GM12878 (cell line): ENCODE measurements at regions not wholly inside any gene's neighbourhood (a gene's known extent, or its start where the extent isn't known, plus 50 kb on each side); places are given as distances from the start of the nearest gene placed in this dataset.

ENCODE experiments used
- ATAC-seq: fragments of 200-7000 bp; cut with Tn5 transposase; 3 replicates; pipeline ENCODE4 v1.9.1; 2020; ENCODE audit warnings: mild to moderate bottlenecking, moderate library complexity
- BruUV-seq: library from RNA; stranded (reverse); fragments of 400-500 nt; replicated peaks from 2 replicates; lab custom pipeline; 2021; lab: Mats Ljungman, UMichigan
- CTCF ChIA-PET: fragments of 300-600 bp; sonication (Branson Sonifier 250); formaldehyde crosslinking; extraction: SDS; loops from one replicate; lab custom pipeline; 2021; ENCODE audit warnings: inconsistent platforms; lab: Yijun Ruan, JAX
- POLR2A ChIA-PET: fragments of 350-600 bp; formaldehyde crosslinking; extraction: SDS; loops from one replicate; lab custom pipeline; 2021; ENCODE audit warnings: inconsistent platforms; lab: Charles Lee
- RAD21 ChIA-PET: fragments of 300-600 bp; sonication (Branson Sonifier 250); formaldehyde crosslinking; loops from one replicate; lab custom pipeline; 2023; ENCODE audit warnings: antibody characterized with exemption; ENCODE audit not compliant: unreplicated experiment; lab: Charles Lee
- SMC1A ChIA-PET: fragments of 300-600 bp; sonication (Branson Sonifier 250); formaldehyde crosslinking; loops from one replicate; lab custom pipeline; 2023; ENCODE audit not compliant: unreplicated experiment, uncharacterized antibody; lab: Charles Lee
- DNase-seq: peaks from one replicate; pipeline ENCODE4 v3.0.0-alpha.2; 2011; ENCODE audit warnings: low read depth, low spot score
- FAIRE-seq: peaks from 3 replicates; lab custom pipeline; 2011; peaks lifted over from hg19 to GRCh38; lab: Jason Lieb, UNC
- H2AFZ ChIP-seq: 2 replicates; pipeline ENCODE4 v1.6.0; 2011; ENCODE audit warnings: low read depth, low read length, control low read depth; ENCODE audit not compliant: control insufficient read depth
- H3K27ac ChIP-seq: 2 replicates; pipeline ENCODE4 v1.5.1; 2011; ENCODE audit warnings: control low read depth; ENCODE audit not compliant: control insufficient read depth, insufficient read depth
- H3K27me3 ChIP-seq, 2 experiments: replicated peaks in 1 of 2; 2 replicates each; pipeline versions ENCODE4 v1.6.0 to v1.6.1; 2011; ENCODE audit warnings: low read length in 1 of 2; ENCODE audit not compliant: control insufficient read depth in 2 of 2, insufficient read depth in 2 of 2
- H3K36me3 ChIP-seq, 2 experiments: 2 replicates each; pipeline ENCODE4 v1.5.1; 2011; ENCODE audit warnings: low read length in 1 of 2; ENCODE audit not compliant: control insufficient read depth in 2 of 2, insufficient read depth in 2 of 2
- H3K4me1 ChIP-seq: 2 replicates; pipeline ENCODE4 v1.6.1; 2011; ENCODE audit warnings: mild to moderate bottlenecking, low read length, moderate library complexity, mixed read lengths; ENCODE audit not compliant: control insufficient read depth, insufficient read depth
- H3K4me2 ChIP-seq: 2 replicates; pipeline ENCODE4 v1.6.0; 2011; ENCODE audit warnings: control low read depth; ENCODE audit not compliant: control insufficient read depth, insufficient read depth
- H3K4me3 ChIP-seq: fragments of 200-600 bp; sonication (generic); 2 replicates; pipeline ENCODE4 v1.5.1; 2016
- H3K79me2 ChIP-seq: 2 replicates; pipeline ENCODE4 v1.6.0; 2011; ENCODE audit warnings: low read length; ENCODE audit not compliant: control insufficient read depth, insufficient read depth
- H3K9ac ChIP-seq: 2 replicates; pipeline ENCODE4 v1.8.0; 2011; ENCODE audit warnings: low read length, control low read depth, mixed read lengths; ENCODE audit not compliant: control insufficient read depth, insufficient read depth
- H3K9me3 ChIP-seq: replicated peaks from 3 replicates; pipeline ENCODE4 v1.5.1; 2011; ENCODE audit warnings: mild to moderate bottlenecking, low read length; ENCODE audit not compliant: control insufficient read depth, insufficient read depth
- H4K20me1 ChIP-seq: 2 replicates; pipeline ENCODE4 v1.6.0; 2011; ENCODE audit not compliant: control insufficient read depth, insufficient read depth
- KAT2A ChIP-seq: conservative IDR thresholded peaks from 2 replicates; pipeline ENCODE4 v1.6.1; 2011; ENCODE audit warnings: low read depth, low read length; ENCODE audit not compliant: control insufficient read depth
- MXI1 ChIP-seq: fragments of 150-350 bp; IDR thresholded peaks from 2 replicates; pipeline ENCODE4 v1.6.1; 2011; ENCODE audit warnings: low read depth, mild to moderate bottlenecking, inconsistent platforms, low read length, improper control_type of control experiment
- NR2C2 ChIP-seq: IDR thresholded peaks from 2 replicates; pipeline ENCODE4 v1.6.1; 2011; ENCODE audit warnings: borderline replicate concordance, low read depth; ENCODE audit not compliant: control insufficient read depth, insufficient read length
- SUPT20H ChIP-seq: IDR thresholded peaks from 2 replicates; pipeline ENCODE4 v1.6.1; 2011; ENCODE audit warnings: low read depth, mild to moderate bottlenecking, low read length, moderate library complexity, borderline replicate concordance; ENCODE audit not compliant: control insufficient read depth
- TBL1XR1 ChIP-seq: IDR thresholded peaks from 2 replicates; pipeline ENCODE4 v1.6.1; 2012; ENCODE audit warnings: low read depth, low read length, improper control_type of control experiment
- ZNF24 ChIP-seq: fragments of 450-650 bp; IDR thresholded peaks from 2 replicates; pipeline ENCODE4 v1.6.1; 2017; ENCODE audit warnings: antibody characterized with exemption, mild to moderate bottlenecking
- WGBS: methylation state at CpG from one replicate; pipeline ENCODE4 v1.1.6; 2016; ENCODE audit warnings: low lambda C conversion rate; ENCODE audit not compliant: insufficient replicate concordance, insufficient coverage; ENCODE audit errors: missing lambda C conversion rate; 5-methylcytosine and 5-hydroxymethylcytosine counted together
- in situ Hi-C: fragments of 300-500 bp; cut with MboI; formaldehyde crosslinking; loops from 9 replicates; pipeline ENCODE4 v1.14.3; 2018; ENCODE audit warnings: mixed read lengths
- intact Hi-C: fragments of 100-400 bp; cut with micrococcal nuclease; formaldehyde crosslinking; loops from one replicate; pipeline ENCODE4 v1.14.2; 2022; ENCODE audit not compliant: unreplicated experiment
- TF ChIP-seq, protein P1 (sequence below): fragments of 450-650 bp; IDR thresholded peaks from 2 replicates; pipeline ENCODE4 v1.6.1; 2017; ENCODE audit warnings: antibody characterized with exemption, mild to moderate bottlenecking, moderate library complexity
- TF ChIP-seq, protein P2 (sequence below): fragments of 450-650 bp; IDR thresholded peaks from 2 replicates; pipeline ENCODE4 v1.6.1; 2016; ENCODE audit warnings: mild to moderate bottlenecking

DNA sequence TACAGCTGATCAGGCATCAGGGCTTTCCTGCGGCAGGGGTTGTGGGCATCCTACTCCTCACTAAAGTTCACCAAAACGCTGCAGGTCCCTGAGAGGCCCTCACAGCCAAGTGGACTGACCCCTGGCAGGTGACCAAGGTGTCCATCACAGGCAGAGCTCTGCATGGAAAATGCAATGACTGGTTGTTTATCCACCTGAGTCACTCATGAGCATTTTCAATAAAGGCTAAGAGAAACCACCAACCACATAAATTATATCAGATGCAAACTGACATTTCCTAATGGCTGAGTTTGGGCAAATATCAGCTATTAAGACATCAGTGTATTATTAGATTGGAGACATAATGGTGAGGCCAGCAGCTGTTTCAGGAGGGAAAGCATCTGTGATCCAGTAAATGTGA is 152.7 kb upstream of the SYNDIG1 start:
- no peaks in the 10 kb centered on the region for H3K4me1 ChIP-seq
- no peaks in the 10 kb centered on the region for H3K27me3 ChIP-seq
- DNase-seq, result no peak
- ChIA-PET CTCF (no interaction called here), RAD21 (no interaction called here), SMC1A (no interaction called here), POLR2A (no interaction called here)
- no peaks in the 10 kb centered on the region for H3K79me2 ChIP-seq
- no TSS peak for BruUV-seq
- H4K20me1 ChIP-seq, result no peaks in the 10 kb centered on the region
- no peak for FAIRE-seq
- H3K4me3 ChIP-seq, result no peak overlapping the region
- no peak for ATAC-seq
- no peak for TF ChIP-seq ZNF24
- TF ChIP-seq NR2C2, result no peak
- no peak for TF ChIP-seq SUPT20H
- no peak overlapping the region for H3K27ac ChIP-seq
- no peak overlapping the region for H3K9ac ChIP-seq
- no peak overlapping the region for H2AFZ ChIP-seq
- 13% methylated on average over 2 of the region's 2 CpGs for WGBS
- H3K36me3 ChIP-seq, result no peaks in the 10 kb centered on the region
- in situ Hi-C loops, result no loop called here
- H3K9me3 ChIP-seq, result no peaks in the 10 kb centered on the region
- intact Hi-C loops, result no loop called here
- no peak overlapping the region for H3K4me2 ChIP-seq

DNA sequence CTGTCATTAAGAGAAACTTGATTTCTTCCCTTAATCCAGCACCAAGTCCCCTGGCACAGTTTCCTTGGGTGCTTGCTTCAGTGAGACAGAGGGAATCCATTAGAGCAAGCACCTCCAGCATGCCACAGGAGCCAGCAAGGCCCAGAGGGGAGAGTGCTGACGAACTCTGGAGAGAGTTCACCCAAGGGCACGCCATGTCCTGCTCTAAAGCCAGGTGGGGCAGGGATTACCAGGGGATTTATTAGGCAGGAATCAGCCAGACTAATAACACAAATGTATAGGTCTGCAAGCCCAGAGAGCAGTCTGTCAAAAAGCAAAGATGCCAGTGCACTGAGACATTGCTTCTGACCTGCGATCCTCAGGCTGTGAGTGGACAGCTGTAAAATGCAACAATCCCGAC is 155.4 kb upstream of the SYNDIG1 start:
- Histone ChIP-seq H3K36me3 (no peaks in the 10 kb centered on the region), H3K9ac (no peak overlapping the region), H3K79me2 (no peaks in the 10 kb centered on the region), H4K20me1 (no peaks in the 10 kb centered on the region), H3K27ac (no peak overlapping the region), H3K4me2 (no peak overlapping the region), H3K4me3 (no peak overlapping the region), H3K4me1 (no peaks in the 10 kb centered on the region), H3K9me3 (no peaks in the 10 kb centered on the region), H2AFZ (no peak overlapping the region), H3K27me3 (no peaks in the 10 kb centered on the region)
- FAIRE-seq, result no peak
- WGBS, result 3% methylated on average over 4 of the region's 4 CpGs
- ChIA-PET CTCF (no interaction called here), SMC1A (no interaction called here), RAD21 (no interaction called here), POLR2A (no interaction called here)
- in situ Hi-C loops, result no loop called here
- ATAC-seq, result no peak
- no TSS peak for BruUV-seq
- intact Hi-C loops, result no loop called here
- no peak for DNase-seq
- TF ChIP-seq TBL1XR1, result no peak
- no peak for TF ChIP-seq MXI1
- TF ChIP-seq, protein P1, sequence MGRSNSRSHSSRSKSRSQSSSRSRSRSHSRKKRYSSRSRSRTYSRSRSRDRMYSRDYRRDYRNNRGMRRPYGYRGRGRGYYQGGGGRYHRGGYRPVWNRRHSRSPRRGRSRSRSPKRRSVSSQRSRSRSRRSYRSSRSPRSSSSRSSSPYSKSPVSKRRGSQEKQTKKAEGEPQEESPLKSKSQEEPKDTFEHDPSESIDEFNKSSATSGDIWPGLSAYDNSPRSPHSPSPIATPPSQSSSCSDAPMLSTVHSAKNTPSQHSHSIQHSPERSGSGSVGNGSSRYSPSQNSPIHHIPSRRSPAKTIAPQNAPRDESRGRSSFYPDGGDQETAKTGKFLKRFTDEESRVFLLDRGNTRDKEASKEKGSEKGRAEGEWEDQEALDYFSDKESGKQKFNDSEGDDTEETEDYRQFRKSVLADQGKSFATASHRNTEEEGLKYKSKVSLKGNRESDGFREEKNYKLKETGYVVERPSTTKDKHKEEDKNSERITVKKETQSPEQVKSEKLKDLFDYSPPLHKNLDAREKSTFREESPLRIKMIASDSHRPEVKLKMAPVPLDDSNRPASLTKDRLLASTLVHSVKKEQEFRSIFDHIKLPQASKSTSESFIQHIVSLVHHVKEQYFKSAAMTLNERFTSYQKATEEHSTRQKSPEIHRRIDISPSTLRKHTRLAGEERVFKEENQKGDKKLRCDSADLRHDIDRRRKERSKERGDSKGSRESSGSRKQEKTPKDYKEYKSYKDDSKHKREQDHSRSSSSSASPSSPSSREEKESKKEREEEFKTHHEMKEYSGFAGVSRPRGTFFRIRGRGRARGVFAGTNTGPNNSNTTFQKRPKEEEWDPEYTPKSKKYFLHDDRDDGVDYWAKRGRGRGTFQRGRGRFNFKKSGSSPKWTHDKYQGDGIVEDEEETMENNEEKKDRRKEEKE, result no peak
- TF ChIP-seq KAT2A, result no peak
- TF ChIP-seq, protein P2, sequence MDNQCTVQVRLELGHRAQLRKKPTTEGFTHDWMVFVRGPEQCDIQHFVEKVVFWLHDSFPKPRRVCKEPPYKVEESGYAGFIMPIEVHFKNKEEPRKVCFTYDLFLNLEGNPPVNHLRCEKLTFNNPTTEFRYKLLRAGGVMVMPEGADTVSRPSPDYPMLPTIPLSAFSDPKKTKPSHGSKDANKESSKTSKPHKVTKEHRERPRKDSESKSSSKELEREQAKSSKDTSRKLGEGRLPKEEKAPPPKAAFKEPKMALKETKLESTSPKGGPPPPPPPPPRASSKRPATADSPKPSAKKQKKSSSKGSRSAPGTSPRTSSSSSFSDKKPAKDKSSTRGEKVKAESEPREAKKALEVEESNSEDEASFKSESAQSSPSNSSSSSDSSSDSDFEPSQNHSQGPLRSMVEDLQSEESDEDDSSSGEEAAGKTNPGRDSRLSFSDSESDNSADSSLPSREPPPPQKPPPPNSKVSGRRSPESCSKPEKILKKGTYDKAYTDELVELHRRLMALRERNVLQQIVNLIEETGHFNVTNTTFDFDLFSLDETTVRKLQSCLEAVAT, result no peak
